22Rv1 (cell line): ENCODE measurements at regions not wholly inside any gene's neighbourhood (a gene's known extent, or its start where the extent isn't known, plus 50 kb on each side); places are given as distances from the start of the nearest gene placed in this dataset.

Source experiments
- H3K27ac ChIP-seq: fragments of 450-650 bp; 2 replicates; pipeline ENCODE4 v1.5.1; 2017
- ZFX ChIP-seq: fragments of 450-650 bp; IDR thresholded peaks from 2 replicates; pipeline ENCODE4 v1.6.1; 2017; ENCODE audit warnings: antibody characterized with exemption, borderline replicate concordance
- TF ChIP-seq, protein P1 (sequence below): fragments of 450-650 bp; IDR thresholded peaks from 2 replicates; pipeline ENCODE4 v1.5.1; 2017; ENCODE audit warnings: mild to moderate bottlenecking

DNA sequence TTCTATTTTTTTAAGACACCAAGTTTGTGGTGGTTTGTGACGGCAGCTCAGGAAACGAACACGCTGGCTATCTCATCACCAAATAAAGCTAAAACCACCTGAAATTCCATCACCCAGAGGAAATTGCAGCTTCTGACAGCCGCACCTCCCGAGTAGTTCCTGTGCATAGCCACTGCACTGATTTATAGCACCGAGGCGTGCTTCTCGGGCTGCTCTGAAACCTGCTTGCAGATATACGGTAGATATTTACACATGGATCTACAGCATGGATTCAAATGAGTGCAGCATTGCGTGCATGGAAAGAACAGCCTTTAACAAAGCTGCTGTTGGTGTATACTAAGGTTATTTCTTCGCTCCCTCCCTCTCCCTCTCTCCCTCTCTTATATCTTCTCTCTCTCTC, 153.8 kb downstream of the PHF2 start:
- no peak overlapping the region for H3K27ac ChIP-seq
- TF ChIP-seq, protein P1, sequence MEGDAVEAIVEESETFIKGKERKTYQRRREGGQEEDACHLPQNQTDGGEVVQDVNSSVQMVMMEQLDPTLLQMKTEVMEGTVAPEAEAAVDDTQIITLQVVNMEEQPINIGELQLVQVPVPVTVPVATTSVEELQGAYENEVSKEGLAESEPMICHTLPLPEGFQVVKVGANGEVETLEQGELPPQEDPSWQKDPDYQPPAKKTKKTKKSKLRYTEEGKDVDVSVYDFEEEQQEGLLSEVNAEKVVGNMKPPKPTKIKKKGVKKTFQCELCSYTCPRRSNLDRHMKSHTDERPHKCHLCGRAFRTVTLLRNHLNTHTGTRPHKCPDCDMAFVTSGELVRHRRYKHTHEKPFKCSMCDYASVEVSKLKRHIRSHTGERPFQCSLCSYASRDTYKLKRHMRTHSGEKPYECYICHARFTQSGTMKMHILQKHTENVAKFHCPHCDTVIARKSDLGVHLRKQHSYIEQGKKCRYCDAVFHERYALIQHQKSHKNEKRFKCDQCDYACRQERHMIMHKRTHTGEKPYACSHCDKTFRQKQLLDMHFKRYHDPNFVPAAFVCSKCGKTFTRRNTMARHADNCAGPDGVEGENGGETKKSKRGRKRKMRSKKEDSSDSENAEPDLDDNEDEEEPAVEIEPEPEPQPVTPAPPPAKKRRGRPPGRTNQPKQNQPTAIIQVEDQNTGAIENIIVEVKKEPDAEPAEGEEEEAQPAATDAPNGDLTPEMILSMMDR = no peak
- TF ChIP-seq ZFX = no peak
